NCI-H345 (cell line): ENCODE measurements at regions not wholly inside any gene's neighbourhood (a gene's known extent, or its start where the extent isn't known, plus 50 kb on each side); places are given as distances from the start of the nearest gene placed in this dataset.
A peak's percentile ranks its signal among the peaks of the same experiment; 100 is the strongest.
"Not testable (repeated sequence)": the region's sequence is repeated elsewhere in the genome, so short reads cannot be mapped to it uniquely, and the experiment has no call there.

Source experiments
- DNase-seq: peaks from one replicate; lab custom pipeline; 2025; lab: John Stamatoyannopoulos, UW

DNA sequence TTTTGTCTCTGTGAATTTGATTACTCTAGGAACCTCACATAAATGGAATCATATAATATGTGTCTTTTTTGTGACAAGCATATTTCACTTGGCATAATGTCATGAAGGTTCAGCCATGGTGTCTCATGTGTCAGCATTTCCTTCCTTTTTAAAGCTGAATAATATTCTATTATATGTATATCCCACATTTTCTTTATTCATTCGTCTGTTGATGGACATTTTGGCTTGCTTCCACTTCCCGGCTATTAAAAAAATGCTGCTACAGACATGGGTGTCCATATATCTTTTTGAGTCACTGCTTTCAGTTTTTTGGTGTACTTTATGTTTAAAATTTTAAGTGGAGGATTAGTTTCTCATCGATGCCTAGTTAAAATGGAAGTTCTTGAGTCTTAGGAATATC, 59.8 kb upstream of the C5orf63 start:
- DNase-seq, result no peak

DNA sequence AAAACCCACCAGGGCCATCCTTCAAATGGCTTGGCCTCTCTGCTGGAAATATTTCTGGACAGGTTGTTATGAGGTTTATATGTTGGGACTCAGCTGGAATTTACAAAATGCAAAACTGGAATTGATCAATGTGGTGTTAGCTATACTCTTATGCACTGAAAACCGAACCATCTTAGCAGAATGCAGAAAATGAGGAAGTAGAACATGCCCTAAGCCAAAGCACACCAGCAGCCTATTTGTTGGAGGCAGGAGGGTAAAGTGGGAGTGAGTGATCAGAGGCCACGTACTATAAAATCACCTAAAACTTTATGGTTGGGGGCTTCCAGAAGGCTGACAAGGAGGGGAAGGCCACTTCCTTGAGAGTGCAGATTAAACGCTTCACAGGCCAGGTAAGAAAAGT, 63.6 kb upstream of the C5orf63 start:
- DNase-seq, result no peak

DNA sequence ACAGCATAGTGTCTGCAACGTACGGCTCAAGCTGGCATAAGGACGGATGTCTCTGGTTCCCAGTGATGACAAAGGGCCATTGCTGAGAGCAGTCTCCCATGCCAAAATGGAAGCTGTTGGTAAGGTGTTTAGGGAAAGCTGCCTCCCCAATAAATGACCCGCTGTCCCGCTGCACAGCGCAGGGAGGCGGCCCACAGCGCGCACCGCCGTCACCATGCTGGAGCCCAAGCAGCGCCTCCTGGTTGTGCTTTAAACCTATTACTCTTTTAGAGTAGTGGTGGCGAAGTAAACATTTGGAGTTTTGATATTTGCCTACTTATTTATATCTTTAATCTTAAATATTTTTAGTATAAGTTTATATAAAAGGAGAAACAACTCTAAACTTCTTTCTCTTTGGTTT, 70.4 kb upstream of the C5orf63 start:
- DNase-seq, result no peak

DNA sequence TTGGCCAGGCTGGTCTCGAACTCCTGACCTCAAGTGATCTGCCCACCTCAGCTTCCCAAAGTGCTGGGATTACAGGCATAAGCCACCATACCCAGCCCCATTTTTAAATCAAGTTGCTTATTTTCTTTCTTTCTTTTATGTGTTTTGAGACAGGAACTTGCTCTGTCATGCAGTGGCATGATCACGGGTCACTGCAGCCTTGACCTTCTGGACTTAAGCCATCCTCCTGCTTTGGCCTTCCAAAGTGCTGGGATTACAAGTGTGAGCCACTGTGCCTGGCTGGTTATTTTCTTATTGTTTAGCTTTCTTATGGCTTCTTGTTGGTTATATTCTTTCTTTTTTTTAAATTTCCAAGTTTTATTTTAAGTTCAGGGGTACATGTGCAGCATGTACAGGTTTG, 79.7 kb upstream of the C5orf63 start:
- DNase-seq, result no peak

DNA sequence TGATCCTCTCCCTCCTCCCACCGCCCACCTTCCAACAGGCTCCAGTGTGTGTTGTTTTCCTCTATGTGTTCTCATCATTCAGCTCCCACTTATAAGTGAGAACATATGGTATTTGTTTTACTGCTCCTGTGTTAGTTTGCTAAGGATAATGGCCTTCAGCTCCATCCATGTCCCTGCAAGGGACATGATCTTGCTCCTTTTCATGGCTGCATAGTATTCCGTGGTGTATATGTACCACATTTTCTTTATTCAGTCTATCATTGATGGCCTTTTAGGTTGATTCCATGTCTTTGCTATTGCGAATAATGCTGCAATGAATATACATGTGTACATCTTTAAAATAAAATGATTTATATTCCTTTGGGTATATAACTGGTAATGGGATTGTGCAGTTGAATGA, 80.2 kb upstream of the C5orf63 start:
- no peak for DNase-seq

DNA sequence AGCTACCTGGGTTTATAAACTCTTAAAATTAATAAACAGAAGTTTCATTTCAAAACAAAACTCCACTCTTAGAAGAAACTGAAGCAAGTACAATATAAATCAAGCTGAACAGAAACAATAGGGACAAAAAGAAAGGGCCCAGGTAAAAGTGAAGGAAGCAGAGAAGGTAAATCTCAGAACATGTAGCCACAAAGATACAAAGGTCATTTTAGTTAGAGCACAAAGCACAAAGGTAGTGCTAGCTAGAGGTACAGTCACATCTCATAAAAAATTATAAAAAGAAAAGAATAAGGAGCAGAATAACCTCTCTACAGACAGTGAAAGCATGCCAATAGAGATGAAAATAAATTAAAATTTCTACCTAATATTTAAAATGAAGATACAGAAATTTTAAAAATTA, 90.4 kb upstream of the C5orf63 start:
- no peak for DNase-seq

DNA sequence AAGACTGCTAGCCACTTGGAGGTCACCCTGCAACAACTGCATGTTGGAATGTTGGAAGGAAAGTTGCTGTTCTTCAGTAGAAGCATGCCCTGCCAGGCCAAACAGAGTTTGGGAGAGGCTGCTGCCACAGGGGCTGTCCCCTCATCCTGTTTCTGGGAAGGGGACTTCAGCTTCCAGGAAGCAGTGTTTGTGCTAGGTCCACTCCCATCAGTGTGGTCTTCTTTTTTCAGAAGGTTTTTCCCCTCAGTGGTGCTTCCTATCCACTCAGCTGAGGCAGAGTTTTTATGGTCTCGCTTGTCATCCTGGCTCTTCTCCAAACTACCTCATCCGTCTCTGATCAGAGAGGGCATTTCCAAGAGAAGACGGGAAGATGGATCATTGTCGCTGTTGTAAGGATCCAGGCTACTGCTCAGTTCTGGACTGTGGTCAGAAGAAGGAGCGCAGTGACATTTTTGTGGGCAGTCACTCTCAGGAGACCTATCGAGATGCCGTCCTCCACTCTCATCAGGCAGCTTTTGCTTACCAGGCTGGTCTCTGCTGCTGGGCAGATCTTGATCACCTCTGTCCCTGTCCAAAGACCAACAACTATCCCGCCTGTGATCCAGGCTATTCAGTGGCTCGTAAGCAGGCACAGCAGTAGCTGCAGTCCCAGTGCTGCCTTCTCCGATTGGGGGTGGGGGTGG, 97.8 kb upstream of the C5orf63 start:
- DNase-seq, result no peak

DNA sequence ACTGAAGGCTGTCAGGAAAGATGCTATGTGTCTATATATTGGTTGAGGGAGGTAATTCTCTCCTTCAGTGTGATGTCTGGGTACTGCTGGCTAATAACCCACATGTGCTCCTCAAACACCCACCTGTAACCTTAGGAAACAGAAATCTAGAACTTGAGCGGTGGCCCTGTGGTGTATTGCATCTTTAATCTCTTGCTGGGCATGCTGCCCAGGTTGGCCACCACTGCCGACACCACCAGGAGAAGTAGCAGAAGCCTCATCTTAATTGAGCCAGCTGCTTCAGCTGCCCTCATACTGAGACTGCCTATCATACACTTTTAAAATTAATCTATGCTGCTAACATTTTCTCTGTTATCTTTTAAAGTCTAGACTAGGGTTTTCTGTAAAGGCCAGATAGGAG, 103.5 kb upstream of the C5orf63 start:
- no peak for DNase-seq

DNA sequence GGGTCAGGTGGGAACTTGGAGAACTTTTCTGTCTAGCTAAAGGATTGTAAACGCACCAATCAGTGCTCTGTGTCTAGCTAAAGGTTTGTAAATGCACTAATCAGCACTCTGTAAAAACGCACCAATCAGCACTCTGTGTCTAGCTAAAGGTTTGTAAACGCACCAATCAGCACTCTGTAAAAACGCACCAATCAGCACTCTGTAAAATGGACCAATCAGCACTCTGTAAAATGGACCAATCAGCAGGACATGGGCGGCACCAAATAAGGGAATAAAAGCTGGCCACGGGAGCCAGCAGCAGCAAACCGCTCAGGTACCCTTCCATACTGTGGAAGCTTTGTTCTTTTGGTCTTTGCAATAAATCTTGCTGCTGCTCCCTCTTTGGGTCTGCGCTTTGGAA, 108.0 kb upstream of the MEGF10 start:
- not testable (repeated sequence) for DNase-seq

DNA sequence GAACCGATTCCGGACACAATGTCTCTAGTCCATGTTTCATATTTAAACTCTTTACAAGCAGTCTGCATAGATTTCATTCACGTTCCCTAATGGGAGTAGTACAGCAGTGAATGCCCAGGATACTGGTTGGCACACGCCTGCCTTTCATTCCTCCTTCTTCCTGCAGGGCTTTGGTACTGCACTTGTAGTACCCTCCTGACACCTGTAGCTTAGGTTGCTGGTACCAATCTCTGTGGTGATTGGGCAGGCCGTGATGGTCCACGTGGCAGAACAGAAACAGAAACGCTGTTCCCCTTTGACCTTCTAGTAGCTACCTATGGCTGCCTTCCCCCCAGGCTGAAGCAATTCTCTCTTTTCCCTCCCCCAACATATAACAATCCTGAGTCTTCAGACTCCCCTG, 107.3 kb upstream of the MEGF10 start:
- DNase-seq, result no peak

DNA sequence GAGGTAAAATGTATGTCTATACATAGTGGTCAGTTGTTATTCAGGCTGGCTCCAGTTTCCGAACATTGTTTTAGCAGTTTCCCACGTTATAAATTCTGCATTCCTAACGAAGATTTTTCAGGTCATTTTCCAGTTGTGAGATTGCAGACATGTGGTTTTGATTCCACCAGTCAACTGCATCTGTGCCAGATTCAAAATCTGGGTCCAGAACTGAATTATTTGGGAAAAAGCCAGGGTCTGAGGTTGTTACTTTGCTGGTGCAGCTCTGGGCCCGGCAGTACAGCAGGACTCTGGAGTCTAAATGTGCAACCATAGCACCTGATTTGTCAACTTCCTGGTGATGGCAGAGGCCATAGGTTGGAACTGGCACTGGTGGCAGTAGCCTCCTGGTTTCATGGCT, 105.7 kb upstream of the MEGF10 start:
- DNase-seq, result no peak

DNA sequence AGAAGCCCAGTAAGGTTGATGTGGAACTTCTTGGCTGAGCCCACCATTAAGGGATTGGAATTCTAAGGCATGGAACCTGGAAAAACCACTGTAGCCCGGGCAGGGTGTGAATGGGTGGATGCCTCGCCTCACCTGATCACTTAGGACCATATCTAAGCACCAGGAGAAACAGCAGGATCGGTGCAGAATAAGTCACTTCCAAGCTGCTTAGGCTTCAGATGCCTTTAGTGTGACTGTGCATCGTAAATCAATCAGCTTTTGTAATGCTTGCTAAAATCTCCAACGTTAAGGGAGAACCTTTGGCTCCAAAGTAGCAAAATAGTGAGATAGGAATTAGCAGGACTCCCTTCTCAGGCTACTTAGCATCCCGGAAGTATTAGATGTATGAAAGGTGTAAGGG, 103.9 kb upstream of the MEGF10 start:
- DNase-seq, result no peak

DNA sequence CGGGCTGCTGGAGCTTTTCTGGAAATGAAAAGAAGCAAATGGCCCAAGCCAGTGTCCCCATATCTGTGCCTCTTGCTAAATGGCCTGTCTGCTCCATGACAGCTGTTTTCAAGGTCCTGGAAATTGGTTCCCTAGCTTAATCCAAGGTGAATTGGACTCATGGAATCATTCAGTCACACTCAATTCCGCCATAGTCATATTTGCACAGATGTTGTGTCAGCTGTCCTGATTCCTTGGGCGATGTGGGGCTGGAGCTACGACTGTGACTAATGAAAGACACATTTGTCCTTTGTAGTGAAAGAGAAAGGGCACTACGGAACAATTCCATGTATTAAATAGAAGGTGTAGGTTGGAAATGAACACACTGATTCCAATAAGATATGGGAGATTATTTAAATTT, 102.9 kb upstream of the MEGF10 start:
- DNase-seq, result no peak

DNA sequence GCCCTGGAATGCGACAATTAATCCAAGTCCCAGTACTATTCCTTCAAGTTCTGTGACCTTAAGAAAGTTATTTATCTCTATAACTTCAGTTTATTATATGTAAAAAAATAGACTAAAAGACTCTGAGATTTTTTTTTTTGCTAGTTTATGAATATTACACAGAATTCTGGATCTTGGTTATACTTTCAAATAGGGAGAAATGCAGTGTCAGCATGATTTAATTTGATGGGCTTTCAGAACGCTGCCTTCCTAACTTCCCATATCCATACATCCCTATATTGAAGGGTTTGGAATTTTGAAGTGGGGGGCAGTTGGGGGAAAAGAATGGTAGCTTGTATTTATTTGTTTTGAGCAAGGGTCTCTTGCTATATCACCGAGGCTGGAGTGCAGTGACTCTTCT, 98.4 kb upstream of the MEGF10 start:
- DNase-seq, result no peak

DNA sequence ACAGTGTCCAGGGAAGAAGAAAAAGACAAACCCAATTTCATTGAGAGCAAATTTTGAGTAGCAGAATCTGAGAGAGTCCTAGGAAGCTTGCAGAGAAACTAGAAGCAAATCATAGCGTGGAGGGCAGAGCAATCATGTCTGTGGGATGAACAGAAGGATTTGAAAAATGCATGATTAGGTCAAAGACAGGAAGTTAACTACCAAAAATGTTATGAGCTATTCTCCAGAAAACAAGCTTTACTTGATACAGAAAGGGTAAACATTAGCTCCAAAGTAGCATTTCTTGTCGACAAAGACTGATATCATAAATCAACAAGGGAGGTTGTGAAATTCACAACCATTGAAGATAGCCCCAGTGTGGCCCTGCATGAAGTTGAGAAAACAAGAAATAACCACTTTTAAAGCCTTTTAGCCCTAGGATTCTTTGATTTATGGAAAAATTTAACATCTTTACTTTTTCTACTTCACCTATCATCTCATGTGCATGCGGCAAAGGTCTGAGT, 97.7 kb upstream of the MEGF10 start:
- no peak for DNase-seq

DNA sequence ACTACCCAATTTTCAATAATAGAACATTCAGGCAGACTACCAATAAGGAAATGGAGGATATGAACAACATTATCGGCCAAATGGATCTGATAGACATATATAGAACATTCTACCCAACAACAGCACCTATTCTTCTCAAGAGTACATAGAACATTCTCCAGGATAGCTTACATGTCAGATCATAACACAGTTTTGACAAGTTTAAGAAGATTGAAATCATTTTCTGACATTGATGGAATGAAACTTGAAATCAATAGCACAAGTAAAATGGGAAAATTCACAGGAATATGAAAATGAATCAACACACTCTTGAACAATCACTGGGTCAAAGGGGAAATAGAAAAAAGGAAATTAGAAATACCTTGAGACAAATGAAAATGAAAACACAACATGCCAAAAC, 94.6 kb upstream of the MEGF10 start:
- DNase-seq, result no peak

DNA sequence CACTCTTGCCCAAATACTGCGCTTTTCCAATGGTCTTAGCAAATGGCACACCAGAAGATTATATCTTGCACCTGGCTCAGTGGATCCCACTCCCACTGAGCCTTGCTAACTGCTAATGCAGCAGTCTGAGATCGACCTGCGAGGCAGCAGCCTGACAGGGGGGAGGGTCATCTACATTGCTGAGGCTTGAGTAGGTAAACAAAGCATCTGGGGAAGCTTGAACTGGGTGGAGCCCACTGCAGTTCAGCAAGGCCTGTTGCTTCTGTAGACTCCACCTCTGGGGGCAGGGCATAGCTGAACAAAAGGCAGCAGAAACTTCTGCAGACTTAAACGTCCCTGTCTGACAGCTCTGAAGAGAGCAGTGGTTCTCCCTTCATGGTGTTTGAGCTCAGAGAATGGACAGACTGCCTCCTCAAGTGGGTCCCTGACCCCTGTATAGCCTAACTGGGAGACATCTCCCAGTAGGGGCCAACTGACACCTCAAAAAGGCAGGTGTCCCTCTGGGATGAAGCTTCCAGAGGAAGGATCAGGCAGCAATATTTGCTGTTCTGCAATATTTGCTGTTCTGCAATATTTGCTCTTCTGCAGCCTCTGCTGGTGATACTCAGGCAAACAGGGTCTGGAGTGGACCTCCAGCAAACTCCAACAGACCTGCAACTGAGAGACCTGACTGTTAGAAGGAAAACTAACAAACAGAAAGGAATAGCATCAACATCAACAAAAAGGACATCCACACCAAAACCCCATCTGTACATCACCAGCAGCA, 93.0 kb upstream of the MEGF10 start:
- peak; percentile 10 for DNase-seq

DNA sequence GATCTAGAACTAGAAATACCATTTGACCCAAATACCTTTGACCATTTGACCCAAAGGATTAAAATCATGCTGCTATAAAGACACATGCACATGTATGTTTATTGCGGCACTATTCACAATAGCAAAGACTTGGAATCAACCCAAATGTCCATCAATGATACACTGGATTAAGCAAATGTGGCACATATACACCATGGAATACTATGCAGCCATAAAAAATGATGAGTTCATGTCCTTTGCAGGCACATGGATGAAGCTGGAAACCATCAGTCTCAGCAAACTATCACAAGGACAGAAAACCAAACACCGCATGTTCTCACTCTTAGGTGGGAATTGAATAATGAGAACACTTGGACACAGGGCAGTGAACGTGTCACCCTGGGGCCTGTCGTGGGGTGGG, 87.9 kb upstream of the MEGF10 start:
- not testable (repeated sequence) for DNase-seq

DNA sequence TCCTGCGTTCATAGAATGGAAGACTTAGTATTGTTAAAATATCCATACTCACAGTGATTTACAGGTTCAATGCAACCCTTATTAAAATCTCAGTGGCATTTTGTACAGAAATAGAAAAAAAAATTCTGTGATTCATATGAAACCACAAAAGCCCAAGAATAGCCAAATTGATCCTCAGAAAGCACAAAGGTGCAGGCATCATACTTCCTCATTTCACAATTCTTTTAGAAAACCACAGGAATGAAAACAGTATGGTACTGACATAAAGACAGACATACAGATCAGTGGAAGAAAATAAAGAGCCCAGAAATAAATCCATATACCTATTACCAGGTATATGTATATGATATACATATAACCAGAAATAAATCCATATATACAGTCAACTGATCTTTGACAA, 86.8 kb upstream of the MEGF10 start:
- DNase-seq, result no peak

DNA sequence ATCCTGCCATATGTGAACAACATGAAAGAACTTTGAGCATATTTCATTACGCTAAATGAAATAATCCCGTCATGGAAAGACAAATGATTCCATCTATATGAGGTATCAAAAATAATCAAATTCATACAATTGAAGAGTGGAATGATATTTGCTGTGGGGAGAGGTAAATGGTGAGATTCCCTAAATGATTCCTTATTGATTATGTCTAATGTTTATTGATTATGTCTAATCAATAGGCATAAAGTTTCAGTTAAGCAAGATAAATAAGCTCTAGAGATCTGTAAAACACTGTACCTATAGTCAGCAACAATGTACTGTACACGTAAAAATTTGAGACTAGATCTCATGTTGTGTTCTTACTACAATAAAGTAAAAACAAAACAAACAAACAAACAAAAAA, 85.4 kb upstream of the MEGF10 start:
- no peak for DNase-seq

DNA sequence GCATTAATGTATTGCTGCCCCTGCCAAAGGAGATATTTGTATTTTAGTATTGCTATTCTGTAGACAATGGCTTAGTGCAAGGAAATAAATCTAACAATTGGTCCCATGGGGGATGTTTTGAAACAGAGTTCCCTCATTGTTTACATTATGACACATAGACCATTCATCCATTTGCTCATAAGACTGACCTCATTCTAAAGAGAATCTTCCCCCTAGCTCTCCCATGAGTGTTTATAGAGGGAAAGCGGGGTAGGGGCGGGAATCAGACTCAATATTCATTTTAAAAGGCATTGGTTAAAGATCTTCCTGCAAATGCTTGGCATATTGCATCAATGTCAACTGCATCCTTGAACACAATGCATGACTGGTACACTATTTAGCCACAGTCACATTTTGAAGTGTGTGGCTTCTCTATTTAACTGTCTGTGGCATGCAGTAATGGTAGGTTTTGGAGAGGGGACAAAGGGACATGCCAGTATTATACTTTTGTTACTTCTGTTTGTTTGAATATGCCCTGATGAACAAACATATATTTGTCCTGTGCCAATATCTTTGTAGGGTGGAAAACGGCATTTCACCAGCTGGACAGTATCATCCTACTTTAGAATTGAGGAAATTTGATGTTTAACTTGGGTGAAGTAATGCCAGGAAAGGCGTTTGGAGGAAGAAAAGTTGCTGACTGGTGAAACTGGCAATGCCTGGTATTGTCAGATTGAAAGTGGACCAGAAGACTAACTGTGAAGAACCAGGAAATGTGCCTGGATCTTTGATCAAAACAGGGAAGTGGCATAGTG, 84.1 kb upstream of the MEGF10 start:
- peak; percentile 77 for DNase-seq

DNA sequence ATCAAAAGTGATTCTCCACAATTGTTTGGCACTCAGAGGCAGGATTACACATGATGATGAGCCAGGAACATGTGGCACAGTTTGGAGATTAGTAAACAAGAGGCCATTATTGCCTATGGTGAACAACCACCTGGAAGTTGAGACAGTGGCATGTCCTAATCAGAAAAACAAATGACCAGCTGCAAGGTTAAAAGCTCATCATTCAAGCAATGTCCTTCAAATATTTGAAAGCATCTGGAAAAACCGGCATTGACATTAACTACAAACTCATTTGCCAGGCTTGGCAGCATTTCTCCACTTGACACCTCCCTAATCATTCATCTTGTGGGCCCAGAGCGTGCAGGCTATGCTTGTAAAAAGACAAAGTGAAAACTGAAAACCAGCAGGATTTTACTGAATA, 80.6 kb upstream of the MEGF10 start:
- DNase-seq, result peak; percentile 67

DNA sequence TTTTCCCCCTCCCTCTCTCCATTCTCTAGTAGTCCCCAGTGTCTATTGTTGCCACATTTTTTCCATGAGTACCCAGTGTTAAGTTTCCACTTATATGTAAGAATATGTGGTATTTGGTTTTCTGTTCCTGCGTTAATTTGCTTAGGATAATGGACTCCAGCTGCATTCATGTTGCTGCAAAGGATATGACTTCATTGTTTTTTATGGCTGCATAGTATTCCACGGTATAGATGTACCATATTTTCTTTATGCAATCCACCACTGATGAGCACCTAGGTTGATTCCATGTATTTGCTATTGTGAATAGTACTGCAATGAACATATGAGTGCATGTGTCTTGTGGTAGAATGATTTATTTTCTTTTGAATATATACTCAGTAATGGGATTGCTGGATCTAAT, 77.4 kb upstream of the MEGF10 start:
- DNase-seq, result no peak
